ENCODE measurements at regions not wholly inside any gene's neighbourhood (a gene's known extent, or its start where the extent isn't known, plus 50 kb on each side); places are given as distances from the start of the nearest gene placed in this dataset.

DNA sequence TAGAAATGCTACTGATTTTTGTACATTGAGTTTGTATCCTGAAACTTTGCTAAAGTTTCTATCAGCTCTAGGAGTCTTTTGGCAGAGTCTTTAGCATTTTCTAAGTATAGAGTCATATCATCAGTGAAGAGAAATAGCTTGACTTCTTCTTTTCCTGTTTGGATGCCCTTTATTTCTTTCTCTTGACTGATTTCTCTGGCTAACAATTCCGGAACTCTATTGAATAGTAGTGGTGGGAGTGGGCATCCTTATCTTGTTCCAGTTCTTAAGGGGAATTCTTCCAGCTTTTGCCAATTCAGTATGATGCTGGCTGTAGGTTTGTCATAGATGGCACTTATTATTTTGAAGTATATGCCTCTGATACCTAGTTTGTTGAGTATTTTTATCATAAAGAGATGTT is 197.7 kb downstream of the AASDHPPT start:
- H3K4me3 ChIP-seq (ENCODE audit: low read depth, low read length), result no peak overlapping the region
- TF ChIP-seq, protein P1, sequence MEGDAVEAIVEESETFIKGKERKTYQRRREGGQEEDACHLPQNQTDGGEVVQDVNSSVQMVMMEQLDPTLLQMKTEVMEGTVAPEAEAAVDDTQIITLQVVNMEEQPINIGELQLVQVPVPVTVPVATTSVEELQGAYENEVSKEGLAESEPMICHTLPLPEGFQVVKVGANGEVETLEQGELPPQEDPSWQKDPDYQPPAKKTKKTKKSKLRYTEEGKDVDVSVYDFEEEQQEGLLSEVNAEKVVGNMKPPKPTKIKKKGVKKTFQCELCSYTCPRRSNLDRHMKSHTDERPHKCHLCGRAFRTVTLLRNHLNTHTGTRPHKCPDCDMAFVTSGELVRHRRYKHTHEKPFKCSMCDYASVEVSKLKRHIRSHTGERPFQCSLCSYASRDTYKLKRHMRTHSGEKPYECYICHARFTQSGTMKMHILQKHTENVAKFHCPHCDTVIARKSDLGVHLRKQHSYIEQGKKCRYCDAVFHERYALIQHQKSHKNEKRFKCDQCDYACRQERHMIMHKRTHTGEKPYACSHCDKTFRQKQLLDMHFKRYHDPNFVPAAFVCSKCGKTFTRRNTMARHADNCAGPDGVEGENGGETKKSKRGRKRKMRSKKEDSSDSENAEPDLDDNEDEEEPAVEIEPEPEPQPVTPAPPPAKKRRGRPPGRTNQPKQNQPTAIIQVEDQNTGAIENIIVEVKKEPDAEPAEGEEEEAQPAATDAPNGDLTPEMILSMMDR (conservative IDR thresholded peaks at IDR 0.05; ENCODE audit: low read depth, low read length), result no peak
- no peak for DNase-seq (ENCODE audit: low read depth)

DNA sequence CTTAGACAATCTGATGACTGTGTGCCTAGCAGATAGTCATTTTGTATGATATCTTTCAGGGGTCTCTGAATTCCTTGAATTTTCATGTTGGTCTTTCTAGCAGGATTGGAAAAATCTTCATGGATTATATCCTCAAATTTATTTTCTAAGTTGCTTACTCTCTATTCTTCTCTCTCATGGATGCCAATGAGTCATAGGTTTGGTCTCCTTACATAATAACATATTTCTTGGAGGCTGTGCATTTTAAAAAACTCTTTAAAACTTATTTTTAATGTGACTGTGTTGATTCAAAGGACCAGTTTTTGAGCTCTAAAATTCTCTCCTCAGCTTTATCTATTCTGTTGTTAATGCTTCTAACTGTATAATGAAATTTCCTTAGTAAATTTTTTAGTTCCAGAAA is 198.7 kb downstream of the AASDHPPT start:
- H3K4me3 ChIP-seq (ENCODE audit: low read depth, low read length), result no peak overlapping the region
- DNase-seq (ENCODE audit: low read depth), result peak; percentile 44
- TF ChIP-seq, protein P1 (conservative IDR thresholded peaks at IDR 0.05; ENCODE audit: low read depth, low read length), result no peak

DNA sequence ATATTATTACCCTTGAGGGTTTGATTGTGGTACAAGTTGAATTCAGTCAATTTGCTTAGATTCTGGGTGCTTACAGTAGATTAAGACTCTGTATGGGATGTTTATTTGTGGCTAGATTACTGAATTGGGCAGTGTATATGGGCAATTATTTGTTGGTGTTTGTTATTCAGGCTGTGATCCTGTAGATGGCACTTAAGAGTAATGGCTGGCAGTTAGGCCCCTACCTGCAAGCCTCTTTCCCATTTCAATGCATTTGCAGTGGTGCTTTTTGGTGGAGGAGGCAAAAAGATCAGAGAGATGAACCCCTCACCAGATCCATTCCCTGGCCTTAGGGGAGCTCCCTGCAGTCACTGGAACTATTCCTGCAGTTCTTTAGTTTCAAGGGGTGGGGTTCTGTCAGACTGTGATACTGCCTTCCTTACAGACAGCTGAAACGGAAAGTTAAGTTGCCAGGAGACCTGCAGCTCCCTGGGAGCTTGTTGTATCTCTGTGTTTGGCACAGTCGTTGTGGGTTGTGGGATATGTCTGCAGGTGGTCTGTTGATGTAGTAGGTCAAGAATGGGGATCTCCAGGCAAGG is 199.5 kb downstream of the AASDHPPT start:
- TF ChIP-seq, protein P1 (conservative IDR thresholded peaks at IDR 0.05; ENCODE audit: low read depth, low read length), result peak; percentile 58
- no peak overlapping the region for H3K4me3 ChIP-seq (ENCODE audit: low read depth, low read length)
- DNase-seq (ENCODE audit: low read depth), result peak; percentile 60

DNA sequence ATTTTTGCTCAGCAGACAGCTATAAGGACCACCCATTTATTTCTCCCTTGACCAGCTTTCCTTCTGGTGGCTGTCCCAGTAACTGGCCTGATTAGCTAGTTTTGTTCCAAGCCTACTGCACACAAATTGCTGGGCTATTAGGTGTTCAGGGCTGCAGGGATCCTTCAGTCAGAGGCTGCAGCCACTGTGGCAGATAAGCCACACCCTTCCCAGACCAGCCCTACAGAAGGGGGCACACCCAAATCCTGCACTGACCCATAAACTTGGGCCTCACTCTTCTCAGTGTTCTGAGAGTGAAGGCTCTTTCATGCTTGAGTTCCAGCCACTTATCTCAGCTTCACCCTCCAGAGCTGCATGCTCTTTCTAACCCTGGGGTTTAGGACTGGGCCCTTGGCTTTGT is 200.0 kb downstream of the AASDHPPT start:
- TF ChIP-seq, protein P1 (conservative IDR thresholded peaks at IDR 0.05; ENCODE audit: low read depth, low read length), result no peak
- no peak for DNase-seq (ENCODE audit: low read depth)
- no peak overlapping the region for H3K4me3 ChIP-seq (ENCODE audit: low read depth, low read length)

DNA sequence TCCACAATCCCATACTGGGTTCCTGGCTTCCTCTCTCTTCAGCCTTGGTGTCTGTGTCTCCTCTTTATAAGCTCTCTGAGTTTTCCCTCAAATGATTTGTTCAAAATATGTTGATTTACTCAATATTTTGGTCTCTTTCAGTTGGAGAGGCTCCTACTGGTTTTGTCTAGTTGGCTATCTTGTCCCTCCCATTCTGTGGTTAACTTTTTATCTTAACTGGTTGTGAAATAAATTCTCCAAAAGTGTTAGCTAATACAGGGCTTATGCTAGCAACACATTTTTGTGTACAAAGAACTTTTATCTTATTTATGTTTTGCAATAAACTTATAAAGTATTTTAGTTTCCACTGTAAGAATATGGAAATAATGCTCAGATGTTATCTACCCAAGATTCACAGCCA is 200.9 kb downstream of the AASDHPPT start:
- DNase-seq (ENCODE audit: low read depth), result peak; percentile 83
- no peak overlapping the region for H3K4me3 ChIP-seq (ENCODE audit: low read depth, low read length)
- TF ChIP-seq, protein P1 (conservative IDR thresholded peaks at IDR 0.05; ENCODE audit: low read depth, low read length), result no peak

DNA sequence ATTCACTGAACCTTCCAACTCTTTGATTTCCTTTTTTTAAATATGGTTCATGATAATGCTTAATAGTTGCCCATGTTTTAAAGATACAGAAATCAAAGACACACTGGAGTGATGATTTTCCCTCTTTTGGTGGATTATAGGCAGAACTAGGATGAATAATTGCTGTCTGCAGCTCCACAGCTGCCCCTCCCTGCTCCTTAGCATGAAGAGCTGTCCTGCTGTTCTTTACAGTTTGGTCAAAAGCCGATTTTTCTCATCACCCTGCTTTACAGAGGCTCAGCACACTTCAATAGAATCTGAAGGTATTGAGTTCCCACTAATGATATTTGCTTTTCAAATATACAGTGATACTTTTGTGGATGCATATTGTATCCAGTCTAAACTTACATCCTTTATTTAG is 202.6 kb downstream of the AASDHPPT start:
- DNase-seq (ENCODE audit: low read depth), result no peak
- H3K4me3 ChIP-seq (ENCODE audit: low read depth, low read length), result no peak overlapping the region
- TF ChIP-seq, protein P1 (conservative IDR thresholded peaks at IDR 0.05; ENCODE audit: low read depth, low read length), result no peak

DNA sequence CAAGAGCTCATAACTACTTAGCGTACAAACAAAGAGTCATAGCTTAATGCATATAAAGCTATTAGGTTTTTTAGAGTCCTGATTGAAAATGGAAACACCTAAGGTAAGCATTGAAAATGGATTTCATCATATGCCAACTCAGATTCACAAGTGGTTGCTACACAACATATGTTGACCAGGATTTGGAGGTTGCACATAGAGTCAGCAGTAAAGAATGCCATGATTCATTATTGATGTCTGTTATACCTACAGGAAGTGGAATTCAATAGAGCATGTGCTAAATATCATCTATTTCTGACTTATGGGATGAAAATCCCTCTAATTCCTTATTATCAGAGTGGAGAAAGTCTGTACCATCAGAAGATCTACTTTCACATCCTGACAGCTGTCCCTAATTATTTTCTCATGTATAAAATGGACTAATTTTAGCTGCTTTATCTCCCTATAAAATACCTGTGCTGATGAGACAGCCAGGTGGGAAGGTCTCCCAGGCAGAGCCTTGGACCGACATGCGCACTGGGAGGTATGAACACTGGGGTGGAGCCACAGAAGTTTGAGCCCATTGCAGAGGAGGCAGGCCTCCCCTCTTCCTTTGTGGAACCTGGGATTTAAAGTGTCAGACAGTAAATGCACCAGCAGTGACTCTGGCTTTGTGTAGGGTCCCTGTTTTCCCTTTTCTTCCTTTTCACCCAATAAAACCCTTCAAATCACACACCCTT is 204.2 kb downstream of the AASDHPPT start:
- DNase-seq (ENCODE audit: low read depth), result peak; percentile 94
- TF ChIP-seq, protein P1 (conservative IDR thresholded peaks at IDR 0.05; ENCODE audit: low read depth, low read length), result no peak
- no peak overlapping the region for H3K4me3 ChIP-seq (ENCODE audit: low read depth, low read length)
